Uterus (tissue), 3 donors: ENCODE measurements at regions not wholly inside any gene's neighbourhood (a gene's known extent, or its start where the extent isn't known, plus 50 kb on each side); places are given as distances from the start of the nearest gene placed in this dataset.

Source experiments
- DNase-seq, 2 donors: peaks; one replicate each; pipeline ENCODE4 v3.0.0-alpha.2; 2019 to 2020
- H3K27ac ChIP-seq, 2 donors: fragments of 200-600 bp; sonication (generic); 1 replicate in 1 of 2; 2 replicates in 1 of 2; pipeline ENCODE4 v1.5.1; 2016 to 2018
- H3K27me3 ChIP-seq, 2 donors: fragments of 200-600 bp; sonication (generic); one replicate each; pipeline ENCODE4 v1.5.1; 2018 to 2019; ENCODE audit warnings: control low read depth in 1 of 2
- H3K36me3 ChIP-seq, 2 donors: fragments of 200-600 bp; sonication (generic); one replicate each; pipeline ENCODE4 v1.5.1; 2019; ENCODE audit warnings: control low read depth in 1 of 2
- H3K4me1 ChIP-seq, 2 donors: fragments of 200-600 bp; sonication (generic); one replicate each; pipeline ENCODE4 v1.5.1; 2018 to 2019; ENCODE audit warnings: control low read depth in 1 of 2
- H3K4me3 ChIP-seq, 2 donors: fragments of 200-600 bp; sonication (generic); 1 replicate in 1 of 2; 2 replicates in 1 of 2; pipeline ENCODE4 v1.5.1; 2018 to 2019; ENCODE audit warnings: mild to moderate bottlenecking in 1 of 2
- H3K9me3 ChIP-seq, 2 donors: fragments of 200-600 bp; sonication (generic); one replicate each; pipeline ENCODE4 v1.5.1; 2019; ENCODE audit warnings: control low read depth in 1 of 2
- POLR2A ChIP-seq, 2 donors: fragments of 450-650 bp; IDR thresholded peaks; one replicate each; pipeline ENCODE4 v1.6.1; 2016; ENCODE audit warnings: antibody characterized with exemption in 2 of 2, mild to moderate bottlenecking in 1 of 2, moderate library complexity in 1 of 2
- intact Hi-C: fragments of 100-400 bp; cut with DNase I; formaldehyde crosslinking; loops from one replicate; pipeline ENCODE4 v1.15.1; 2023; ENCODE audit warnings: low total_unique reads
- TF ChIP-seq, protein P1 (sequence below), 4 experiments: fragments of 200-600 bp in 2 of 4; fragments of 450-650 bp in 2 of 4; sonication (generic) in 2 of 4; IDR thresholded peaks; one replicate each; pipeline ENCODE4 v1.5.1; 2016 to 2019; ENCODE audit warnings: antibody characterized with exemption in 4 of 4, mild to moderate bottlenecking in 2 of 4, moderate library complexity in 1 of 4
- donor health status: DM: yes; HTN: yes; CAD: no.

DNA sequence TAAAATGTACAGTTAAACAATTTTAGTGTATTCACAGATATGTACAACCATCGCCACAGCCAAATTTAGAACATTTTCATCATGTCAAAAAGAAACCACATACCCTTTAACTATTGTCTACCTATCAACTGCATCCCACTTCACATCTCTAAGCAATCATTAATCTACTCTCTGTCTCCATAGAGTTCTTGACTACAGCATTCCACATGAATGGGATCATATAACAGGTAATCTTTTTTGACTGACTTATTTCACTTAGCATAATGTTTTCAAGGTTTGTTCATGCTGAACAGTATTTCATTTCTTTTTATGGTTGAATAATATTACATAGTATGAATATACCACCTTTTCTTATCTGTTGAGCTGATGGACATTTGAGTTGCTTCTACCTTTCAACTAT, 281.4 kb upstream of the EDA2R start:
- intact Hi-C loops: no loop called here

DNA sequence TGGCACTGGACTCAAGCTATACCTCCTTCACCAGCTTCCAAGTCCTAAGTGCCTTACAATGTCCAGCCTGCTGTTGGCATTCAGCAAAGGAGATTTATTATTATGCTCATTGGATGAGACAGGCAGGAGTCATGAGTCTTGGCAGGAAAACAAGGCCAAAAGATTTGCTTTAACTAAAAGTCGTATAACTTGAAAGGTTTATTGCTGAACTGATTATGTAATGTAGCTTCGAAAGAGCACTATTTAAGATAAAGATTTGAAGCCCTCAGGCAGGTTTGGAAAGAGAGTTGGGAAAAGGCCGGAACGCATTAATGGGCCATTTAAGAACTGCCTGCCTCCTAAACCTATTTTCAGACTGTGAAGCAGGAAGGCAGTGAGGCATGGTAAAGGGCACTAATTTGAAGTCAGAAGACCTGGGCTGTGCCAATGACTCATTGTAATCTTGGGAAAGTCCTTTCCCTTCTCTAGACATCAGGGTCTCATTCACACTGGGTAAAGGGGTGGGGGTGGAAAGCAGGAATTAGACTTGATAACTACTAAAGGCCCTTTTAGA, 280.5 kb upstream of the EDA2R start:
- Histone ChIP-seq H3K9me3 (no peaks in the 10 kb centered on the region), H3K27me3 (no peaks in the 10 kb centered on the region), H3K36me3 (no peaks in the 10 kb centered on the region), H3K4me3 (no peak overlapping the region), H3K4me1 (no peaks in the 10 kb centered on the region), H3K27ac (peak overlapping the region; percentile 11 to 21)
- intact Hi-C loops: no loop called here
- DNase-seq: peak; percentile 27 to 39
- TF ChIP-seq POLR2A (IDR thresholded peaks at IDR 0.05): no peak
- TF ChIP-seq, protein P1, sequence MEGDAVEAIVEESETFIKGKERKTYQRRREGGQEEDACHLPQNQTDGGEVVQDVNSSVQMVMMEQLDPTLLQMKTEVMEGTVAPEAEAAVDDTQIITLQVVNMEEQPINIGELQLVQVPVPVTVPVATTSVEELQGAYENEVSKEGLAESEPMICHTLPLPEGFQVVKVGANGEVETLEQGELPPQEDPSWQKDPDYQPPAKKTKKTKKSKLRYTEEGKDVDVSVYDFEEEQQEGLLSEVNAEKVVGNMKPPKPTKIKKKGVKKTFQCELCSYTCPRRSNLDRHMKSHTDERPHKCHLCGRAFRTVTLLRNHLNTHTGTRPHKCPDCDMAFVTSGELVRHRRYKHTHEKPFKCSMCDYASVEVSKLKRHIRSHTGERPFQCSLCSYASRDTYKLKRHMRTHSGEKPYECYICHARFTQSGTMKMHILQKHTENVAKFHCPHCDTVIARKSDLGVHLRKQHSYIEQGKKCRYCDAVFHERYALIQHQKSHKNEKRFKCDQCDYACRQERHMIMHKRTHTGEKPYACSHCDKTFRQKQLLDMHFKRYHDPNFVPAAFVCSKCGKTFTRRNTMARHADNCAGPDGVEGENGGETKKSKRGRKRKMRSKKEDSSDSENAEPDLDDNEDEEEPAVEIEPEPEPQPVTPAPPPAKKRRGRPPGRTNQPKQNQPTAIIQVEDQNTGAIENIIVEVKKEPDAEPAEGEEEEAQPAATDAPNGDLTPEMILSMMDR (IDR thresholded peaks at IDR 0.05): no peak

More for the DNA sequence above, 281.4 kb upstream of the EDA2R start:
- Histone ChIP-seq H3K4me1 (no peaks in the 10 kb centered on the region), H3K4me3 (no peak overlapping the region), H3K9me3 (no peaks in the 10 kb centered on the region), H3K36me3 (no peaks in the 10 kb centered on the region), H3K27me3 (no peaks in the 10 kb centered on the region), H3K27ac (no peak overlapping the region)
- TF ChIP-seq POLR2A (IDR thresholded peaks at IDR 0.05): no peak
- TF ChIP-seq, protein P1 (IDR thresholded peaks at IDR 0.05): no peak
- no peak for DNase-seq

DNA sequence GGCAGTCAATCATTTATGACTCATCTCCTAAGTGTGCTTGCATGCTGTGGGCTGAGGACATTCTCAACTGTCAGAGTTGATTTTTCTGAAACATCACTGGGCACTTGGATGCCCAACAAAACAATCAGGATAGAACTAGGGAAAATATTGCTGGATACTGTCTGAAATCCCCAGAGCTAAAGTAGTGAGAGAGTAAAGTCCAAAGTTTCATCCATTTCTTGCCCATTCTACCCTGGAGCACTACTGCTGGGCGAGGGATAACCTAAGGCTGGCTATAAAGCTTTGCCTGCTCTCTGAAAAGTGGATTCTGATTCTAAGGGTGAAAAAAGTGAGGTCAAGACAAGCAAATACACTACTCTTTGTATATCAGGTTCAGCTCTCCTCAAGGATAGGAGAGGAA, 279.6 kb upstream of the EDA2R start:
- DNase-seq: no peak
- H3K9me3 ChIP-seq: no peaks in the 10 kb centered on the region
- no peaks in the 10 kb centered on the region for H3K4me1 ChIP-seq
- H3K27ac ChIP-seq: no peak overlapping the region
- H3K27me3 ChIP-seq: no peaks in the 10 kb centered on the region
- intact Hi-C loops: no loop called here
- no peak overlapping the region for H3K4me3 ChIP-seq
- TF ChIP-seq POLR2A (IDR thresholded peaks at IDR 0.05): no peak
- TF ChIP-seq, protein P1 (IDR thresholded peaks at IDR 0.05): no peak
- H3K36me3 ChIP-seq: no peaks in the 10 kb centered on the region

DNA sequence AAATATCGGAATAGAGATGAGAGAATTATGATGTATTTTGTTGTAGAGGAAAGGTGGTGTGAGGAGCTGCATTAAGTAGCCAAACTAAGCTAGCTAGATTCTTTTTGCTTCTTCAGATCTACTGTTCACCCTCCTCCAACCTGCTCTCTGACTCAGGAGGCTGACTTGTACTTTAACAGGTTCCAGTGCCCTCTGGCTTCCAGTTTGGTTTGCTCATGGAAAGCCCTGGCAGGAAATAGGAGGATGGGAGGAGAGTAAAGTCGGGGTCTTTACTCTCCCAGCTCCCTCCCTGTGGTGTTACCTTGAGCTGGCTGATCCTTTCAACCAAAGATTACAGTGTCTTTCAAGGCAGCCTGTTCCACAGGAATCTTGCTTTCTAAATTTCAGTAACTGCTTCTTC, 277.0 kb upstream of the EDA2R start:
- intact Hi-C loops: no loop called here
- no peak overlapping the region for H3K27ac ChIP-seq
- no peaks in the 10 kb centered on the region for H3K27me3 ChIP-seq
- no peak for DNase-seq
- no peak overlapping the region for H3K4me3 ChIP-seq
- TF ChIP-seq POLR2A (IDR thresholded peaks at IDR 0.05): no peak
- TF ChIP-seq, protein P1 (IDR thresholded peaks at IDR 0.05): no peak
- no peaks in the 10 kb centered on the region for H3K4me1 ChIP-seq
- no peaks in the 10 kb centered on the region for H3K9me3 ChIP-seq
- H3K36me3 ChIP-seq: no peaks in the 10 kb centered on the region

DNA sequence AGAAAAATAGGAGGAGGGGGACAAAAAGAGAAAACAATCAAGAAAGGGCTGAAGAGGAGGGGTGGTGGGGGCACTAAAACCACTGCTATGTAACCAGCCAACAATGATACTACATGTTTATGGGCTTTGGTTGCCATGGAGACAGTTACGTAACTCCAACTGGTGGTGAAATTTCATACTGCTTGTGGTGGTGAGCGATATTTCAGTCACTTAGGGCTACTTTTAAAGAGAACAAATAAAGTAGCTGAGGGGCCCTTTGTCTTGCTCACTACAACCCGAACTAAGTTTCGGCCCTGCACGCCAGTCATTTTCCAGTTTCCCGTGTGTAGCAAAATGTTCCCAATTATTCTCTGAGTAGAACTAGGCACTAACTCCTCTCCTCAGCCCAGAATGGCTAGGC, 275.2 kb upstream of the EDA2R start:
- DNase-seq: peak; percentile 22 to 42
- Histone ChIP-seq H3K27ac (no peak overlapping the region), H3K9me3 (no peaks in the 10 kb centered on the region), H3K4me1 (no peaks in the 10 kb centered on the region), H3K27me3 (no peaks in the 10 kb centered on the region), H3K4me3 (no peak overlapping the region), H3K36me3 (no peaks in the 10 kb centered on the region)
- TF ChIP-seq, protein P1 (IDR thresholded peaks at IDR 0.05): no peak
- no peak for TF ChIP-seq POLR2A (IDR thresholded peaks at IDR 0.05)
- intact Hi-C loops: no loop called here
